Fibroblast of villous mesenchyme (primary cell): ENCODE measurements at regions not wholly inside any gene's neighbourhood (a gene's known extent, or its start where the extent isn't known, plus 50 kb on each side); places are given as distances from the start of the nearest gene placed in this dataset.

Experiments used
- DNase-seq: peaks from one replicate; pipeline ENCODE4 v3.0.0-alpha.2; 2010; ENCODE audit warnings: low read depth
- H3K4me3 ChIP-seq: 2 replicates; pipeline ENCODE4 v1.5.1; 2011; ENCODE audit warnings: low read depth, mild to moderate bottlenecking, low read length
- TF ChIP-seq, protein P1 (sequence below): IDR thresholded peaks from 2 replicates; pipeline ENCODE4 v1.5.1; 2012; ENCODE audit warnings: low read depth, mild to moderate bottlenecking, low read length; ENCODE audit not compliant: insufficient read depth

DNA sequence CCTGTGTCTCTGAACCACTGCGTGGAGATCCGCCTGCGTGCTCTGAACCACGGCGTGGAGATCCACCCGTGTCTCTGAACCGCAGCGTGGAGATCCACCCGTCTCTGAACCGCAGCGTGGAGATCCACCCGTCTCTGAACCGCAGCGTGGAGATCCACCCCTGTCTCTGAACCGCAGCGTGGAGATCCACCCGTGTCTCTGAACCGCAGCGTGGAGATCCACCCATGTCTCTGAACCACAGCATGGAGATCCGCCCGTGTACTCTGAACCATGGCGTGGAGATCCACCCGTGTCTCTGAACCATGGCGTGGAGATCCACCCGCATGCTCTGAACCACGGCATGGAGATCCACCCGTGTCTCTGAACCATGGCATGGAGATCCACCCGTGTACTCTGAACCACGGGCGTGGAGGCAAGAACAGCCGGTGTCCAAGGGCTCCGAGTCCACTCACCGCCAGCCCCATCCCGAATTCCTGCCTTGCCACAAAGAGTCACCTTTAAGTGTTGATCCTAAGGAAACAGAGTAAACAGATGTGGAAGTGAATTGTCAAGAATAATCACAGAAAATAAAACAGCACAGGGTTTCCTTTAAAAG, 659.4 kb downstream of the BRD1 start:
- no peak for DNase-seq

GRCh38 chr22:49166746-49167145, 660.9 kb downstream of the BRD1 start:
- TF ChIP-seq, protein P1, sequence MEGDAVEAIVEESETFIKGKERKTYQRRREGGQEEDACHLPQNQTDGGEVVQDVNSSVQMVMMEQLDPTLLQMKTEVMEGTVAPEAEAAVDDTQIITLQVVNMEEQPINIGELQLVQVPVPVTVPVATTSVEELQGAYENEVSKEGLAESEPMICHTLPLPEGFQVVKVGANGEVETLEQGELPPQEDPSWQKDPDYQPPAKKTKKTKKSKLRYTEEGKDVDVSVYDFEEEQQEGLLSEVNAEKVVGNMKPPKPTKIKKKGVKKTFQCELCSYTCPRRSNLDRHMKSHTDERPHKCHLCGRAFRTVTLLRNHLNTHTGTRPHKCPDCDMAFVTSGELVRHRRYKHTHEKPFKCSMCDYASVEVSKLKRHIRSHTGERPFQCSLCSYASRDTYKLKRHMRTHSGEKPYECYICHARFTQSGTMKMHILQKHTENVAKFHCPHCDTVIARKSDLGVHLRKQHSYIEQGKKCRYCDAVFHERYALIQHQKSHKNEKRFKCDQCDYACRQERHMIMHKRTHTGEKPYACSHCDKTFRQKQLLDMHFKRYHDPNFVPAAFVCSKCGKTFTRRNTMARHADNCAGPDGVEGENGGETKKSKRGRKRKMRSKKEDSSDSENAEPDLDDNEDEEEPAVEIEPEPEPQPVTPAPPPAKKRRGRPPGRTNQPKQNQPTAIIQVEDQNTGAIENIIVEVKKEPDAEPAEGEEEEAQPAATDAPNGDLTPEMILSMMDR, result no peak
- no peak overlapping the region for H3K4me3 ChIP-seq
- no peak for DNase-seq

More for the DNA sequence above, 659.4 kb downstream of the BRD1 start:
- H3K4me3 ChIP-seq, result no peak overlapping the region
- TF ChIP-seq, protein P1, result no peak

GRCh38 chr22:49166211-49166610, 661.5 kb downstream of the BRD1 start:
- TF ChIP-seq, protein P1, result no peak
- H3K4me3 ChIP-seq, result no peak overlapping the region
- DNase-seq, result no peak

GRCh38 chr22:49164773-49165320, 662.8 kb downstream of the BRD1 start:
- TF ChIP-seq, protein P1, result no peak
- DNase-seq, result no peak

GRCh38 chr22:49163960-49164690, 663.5 kb downstream of the BRD1 start:
- no peak for DNase-seq
- TF ChIP-seq, protein P1, result no peak

More at GRCh38 chr22:49164773-49165320, 662.8 kb downstream of the BRD1 start:
- no peak overlapping the region for H3K4me3 ChIP-seq

DNA sequence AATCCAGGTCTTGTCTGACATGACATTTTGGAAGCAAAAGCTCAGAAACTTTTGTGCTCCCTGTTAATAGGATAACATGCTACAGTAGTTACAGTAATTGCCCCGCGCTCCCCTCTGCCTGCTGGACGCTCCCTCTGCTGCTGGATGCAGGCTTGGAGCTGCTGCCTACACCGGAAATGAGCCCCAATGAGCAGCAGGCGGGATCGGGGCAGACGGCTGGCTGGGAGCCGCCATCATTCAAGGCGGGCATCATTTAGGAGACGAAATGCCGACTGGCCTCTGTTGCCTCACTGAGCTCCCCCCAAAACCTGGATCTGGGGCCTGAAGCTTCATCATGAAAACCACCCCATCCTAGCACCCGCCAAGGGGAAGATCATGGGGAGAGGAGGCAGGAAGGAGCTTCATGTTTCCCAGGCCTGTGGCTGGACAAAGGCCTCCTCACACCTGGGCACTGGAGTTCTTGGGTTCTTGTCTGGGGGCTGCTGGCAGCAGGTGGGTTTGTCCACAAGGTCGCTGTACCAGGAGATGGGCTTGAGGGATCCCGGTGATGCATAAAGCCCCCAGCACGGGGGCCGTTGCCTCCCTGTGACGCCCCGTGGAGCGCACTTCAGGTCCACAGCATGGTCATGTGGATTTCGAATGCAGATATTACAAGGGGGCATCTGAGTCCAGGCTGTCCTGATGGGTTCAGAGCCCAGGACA, 664.3 kb downstream of the BRD1 start:
- TF ChIP-seq, protein P1, result no peak
- no peak for DNase-seq
- H3K4me3 ChIP-seq, result no peak overlapping the region

More at GRCh38 chr22:49163960-49164690, 663.5 kb downstream of the BRD1 start:
- no peak overlapping the region for H3K4me3 ChIP-seq
